IPS-18c (cell line): ENCODE measurements at regions not wholly inside any gene's neighbourhood (a gene's known extent, or its start where the extent isn't known, plus 50 kb on each side); places are given as distances from the start of the nearest gene placed in this dataset.
"Not testable (repeated sequence)": the region's sequence is repeated elsewhere in the genome, so short reads cannot be mapped to it uniquely, and the experiment has no call there.

Source experiments
- H3K4me3 ChIP-seq: 2 replicates; pipeline ENCODE4 v1.7.0; 2013; ENCODE audit warnings: low read depth, mild to moderate bottlenecking, low read length, moderate library complexity; ENCODE audit not compliant: insufficient read depth
- H3K9me3 ChIP-seq: one replicate; pipeline ENCODE4 v1.6.1; 2013; ENCODE audit warnings: mild to moderate bottlenecking, low read length, moderate library complexity; ENCODE audit not compliant: control insufficient read depth, insufficient read depth

DNA sequence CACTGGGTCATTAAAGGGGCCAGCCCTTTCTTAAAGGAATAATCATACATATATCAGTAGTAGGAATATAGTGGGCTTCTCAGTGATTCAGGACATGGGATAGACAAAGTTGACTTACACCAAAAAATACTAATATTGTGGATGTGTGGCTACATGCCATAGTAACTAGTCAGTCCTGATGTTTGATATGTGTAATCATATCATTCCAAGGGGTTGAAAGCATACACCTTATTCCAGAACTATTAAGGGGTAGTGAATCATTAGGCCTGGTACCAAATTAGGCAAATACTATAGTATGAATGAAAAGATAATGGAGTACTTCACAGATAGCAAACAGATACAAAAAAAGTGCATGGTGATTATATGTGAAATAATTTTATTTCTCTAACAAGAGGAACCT lies 814.9 kb upstream of the NRXN1 start:
- H3K9me3 ChIP-seq, result no peaks in the 10 kb centered on the region
- no peak overlapping the region for H3K4me3 ChIP-seq

DNA sequence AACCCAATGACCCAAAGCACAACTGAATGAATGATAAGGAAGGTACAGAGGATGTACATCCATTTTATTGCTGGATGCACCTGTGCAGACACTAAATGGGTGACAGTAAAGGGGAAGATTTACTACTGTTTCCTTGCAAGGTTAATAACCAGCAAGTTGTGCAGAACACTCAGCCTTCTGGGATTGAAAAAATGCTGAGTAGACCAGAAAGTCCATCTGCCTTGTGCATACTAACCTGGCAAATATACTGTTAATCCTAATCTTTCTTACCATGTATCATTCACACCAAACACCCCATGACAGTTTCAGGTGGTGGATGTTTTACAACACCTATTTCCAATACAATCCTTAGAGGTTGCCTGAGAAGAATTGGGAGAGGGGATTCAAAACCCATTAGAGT lies 814.1 kb upstream of the NRXN1 start:
- no peak overlapping the region for H3K4me3 ChIP-seq
- no peaks in the 10 kb centered on the region for H3K9me3 ChIP-seq

DNA sequence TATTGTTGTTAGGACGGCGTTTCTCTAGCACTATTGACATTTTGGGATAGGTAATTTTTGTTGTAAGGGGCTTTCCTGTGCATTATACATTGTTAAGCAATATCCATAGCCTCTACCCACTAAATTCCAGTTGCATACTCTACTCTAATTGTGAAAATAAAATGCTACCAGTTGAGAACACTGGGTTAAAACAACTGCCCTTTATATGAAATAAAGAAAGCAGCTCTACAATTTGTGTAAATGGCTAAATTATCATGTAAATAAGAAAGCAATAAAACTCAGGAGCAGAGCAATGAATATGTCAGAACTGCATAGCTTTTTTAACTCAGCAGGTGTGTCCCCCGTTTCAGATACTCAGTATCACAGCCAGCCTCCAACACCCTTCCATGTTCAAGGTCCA lies 812.7 kb upstream of the NRXN1 start:
- H3K9me3 ChIP-seq, result no peaks in the 10 kb centered on the region
- H3K4me3 ChIP-seq, result no peak overlapping the region

DNA sequence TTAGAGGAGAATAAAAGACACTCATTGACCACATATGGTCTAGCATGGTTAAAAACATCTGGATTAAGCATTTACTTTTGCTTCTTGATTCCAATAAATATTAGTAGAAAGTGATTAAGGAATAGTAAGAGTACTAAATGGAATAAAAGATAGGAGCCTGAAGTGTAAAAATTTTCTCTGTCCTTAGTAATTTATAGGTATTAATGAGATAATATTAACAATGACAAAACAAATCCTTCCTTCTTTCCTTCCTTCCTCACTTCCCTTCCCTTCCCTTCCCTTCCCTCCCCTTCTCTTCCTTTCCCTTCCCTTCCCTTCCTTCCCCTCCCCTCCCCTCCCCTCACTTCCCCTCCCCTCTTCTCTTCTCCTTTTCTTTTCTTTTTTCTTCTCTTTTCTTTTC lies 797.5 kb upstream of the NRXN1 start:
- no peaks in the 10 kb centered on the region for H3K9me3 ChIP-seq
- no peak overlapping the region for H3K4me3 ChIP-seq

DNA sequence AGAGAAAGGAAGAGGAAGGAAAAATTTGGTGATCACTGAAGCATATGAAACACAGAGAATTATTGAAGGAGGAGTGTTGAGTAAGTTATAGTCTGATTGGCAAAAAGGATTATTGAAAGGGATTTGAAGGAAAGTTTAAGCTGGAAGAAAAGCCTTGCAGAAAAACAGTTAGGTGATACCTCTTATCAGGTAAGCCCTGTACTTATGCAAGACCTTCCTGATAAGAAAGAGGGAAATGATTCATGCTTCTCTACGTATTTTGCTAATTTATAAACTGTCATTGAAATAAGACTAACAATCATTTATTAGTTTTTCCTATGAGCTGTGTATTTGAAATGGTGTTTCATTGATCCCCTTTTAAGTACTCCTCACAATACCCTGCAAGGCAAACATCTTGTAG lies 793.9 kb upstream of the NRXN1 start:
- Histone ChIP-seq H3K9me3 (no peaks in the 10 kb centered on the region), H3K4me3 (no peak overlapping the region)

DNA sequence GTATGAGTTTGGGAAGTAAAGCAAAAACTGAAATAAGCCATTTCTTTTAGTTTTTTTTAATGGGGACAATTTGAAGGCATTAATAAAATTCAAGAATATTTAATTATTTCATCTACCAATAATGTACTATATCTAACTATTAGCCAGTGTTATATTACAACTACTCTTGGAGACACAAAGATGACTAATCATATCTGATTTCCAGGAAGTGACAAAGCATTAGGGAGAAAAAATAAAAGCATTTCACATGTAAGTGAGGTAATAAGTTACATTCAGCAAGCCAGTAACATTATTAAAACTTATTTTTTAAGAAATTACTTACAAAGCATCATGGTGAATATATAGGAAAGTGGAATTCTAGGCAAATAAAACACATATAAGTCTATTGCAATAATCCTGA lies 781.3 kb upstream of the NRXN1 start:
- Histone ChIP-seq H3K4me3 (no peak overlapping the region), H3K9me3 (no peaks in the 10 kb centered on the region)

DNA sequence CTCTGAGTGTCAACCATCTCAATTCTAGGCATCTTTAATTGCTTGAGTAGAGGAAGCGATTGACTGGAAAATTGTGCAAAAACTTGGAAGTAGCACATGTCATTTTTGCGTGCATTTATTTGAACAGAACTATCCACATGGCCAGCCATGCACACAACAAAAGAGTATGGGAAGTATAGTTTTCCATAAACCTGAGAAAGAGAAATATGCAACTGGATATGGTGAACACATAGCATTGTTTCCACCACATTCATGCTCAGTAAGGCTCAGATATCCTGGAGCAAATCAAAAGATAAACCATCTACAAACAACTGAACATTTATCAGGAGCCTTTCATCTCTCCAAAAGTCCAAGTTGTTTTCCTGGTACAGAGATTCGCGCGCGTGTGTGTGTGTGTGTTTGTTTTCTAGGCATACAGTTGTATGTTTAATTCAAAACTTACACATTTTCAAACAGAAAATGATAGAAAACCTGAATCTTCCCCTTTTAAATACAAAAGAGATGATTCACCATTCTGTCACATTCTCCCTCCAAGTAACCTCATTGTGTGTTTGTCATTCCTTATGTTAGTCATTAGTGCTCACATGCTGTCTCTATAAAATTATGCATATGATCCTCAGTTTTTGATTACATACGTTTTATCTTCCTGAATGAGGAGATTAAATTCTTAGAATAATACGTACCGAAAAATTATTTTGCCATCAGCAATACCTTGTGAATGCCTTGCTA lies 780.4 kb upstream of the NRXN1 start:
- no peak overlapping the region for H3K4me3 ChIP-seq
- no peaks in the 10 kb centered on the region for H3K9me3 ChIP-seq

DNA sequence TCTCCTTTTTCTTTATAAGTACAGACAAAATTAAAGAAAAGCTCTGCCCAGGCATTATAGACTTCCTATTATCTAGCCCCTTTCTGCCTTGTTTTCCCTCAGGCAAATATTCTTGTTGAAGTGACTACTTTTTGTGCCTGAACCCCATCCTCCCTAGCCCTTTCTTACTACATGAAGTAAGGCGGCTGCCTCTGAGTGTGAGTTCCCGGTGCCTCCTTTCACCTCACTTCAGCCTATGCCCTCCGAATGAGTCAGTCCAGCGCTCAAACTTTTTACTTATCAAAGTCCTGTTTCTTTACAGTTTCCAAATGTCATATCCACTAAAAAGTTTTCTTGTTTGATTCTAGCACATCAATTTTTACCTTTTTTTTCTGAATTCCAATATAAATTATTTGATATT lies 778.3 kb upstream of the NRXN1 start:
- H3K9me3 ChIP-seq, result no peaks in the 10 kb centered on the region
- no peak overlapping the region for H3K4me3 ChIP-seq

DNA sequence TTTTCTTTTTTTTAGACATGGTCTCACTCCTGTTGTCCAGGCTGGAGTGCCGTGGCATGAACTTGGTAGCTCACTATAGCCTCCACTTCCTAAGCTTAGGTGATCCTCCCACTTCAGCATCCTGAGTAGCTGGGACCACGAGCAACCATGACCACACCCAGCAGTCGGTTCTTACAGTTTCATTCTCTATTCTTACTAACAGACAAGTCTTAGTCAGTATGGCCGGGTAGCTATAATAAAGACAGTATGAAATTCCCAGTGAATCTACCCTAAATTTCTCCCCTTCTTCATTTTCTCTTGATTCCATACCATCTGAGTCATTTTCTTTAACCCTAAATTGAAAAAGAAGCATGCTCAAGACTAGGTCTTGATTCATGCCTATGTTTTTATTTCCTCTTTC lies 775.3 kb upstream of the NRXN1 start:
- Histone ChIP-seq H3K9me3 (no peaks in the 10 kb centered on the region), H3K4me3 (no peak overlapping the region)

DNA sequence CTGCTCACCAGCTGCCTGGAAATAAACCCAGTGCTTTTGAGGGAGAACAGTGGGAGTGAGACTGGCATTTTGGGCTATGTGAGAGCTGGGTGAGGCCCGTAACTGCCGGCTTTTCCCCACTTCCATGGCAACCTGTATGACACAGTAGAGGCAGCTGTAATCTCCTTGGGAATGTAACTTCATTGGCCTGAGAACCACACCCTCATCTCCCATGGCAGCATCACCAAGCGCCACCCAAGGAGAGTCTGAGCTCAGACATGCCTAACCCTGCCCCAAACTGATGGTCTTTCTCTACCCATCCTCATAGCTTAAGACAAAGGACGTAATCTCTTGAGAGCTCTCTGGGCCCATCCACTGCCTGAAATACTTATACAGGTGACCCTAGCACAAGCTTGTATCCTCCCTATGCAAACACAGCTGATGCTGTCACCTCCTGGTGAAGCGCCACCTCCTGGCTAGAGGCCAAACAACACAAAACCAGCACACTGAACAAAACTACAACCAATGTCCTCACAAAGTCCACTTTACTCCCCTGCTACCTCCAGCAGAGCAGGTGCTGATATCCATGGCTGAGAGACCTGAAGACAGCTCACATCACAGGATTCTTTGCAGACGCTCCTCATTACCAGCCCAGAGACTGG lies 763.4 kb upstream of the NRXN1 start:
- no peak overlapping the region for H3K4me3 ChIP-seq
- no peaks in the 10 kb centered on the region for H3K9me3 ChIP-seq

DNA sequence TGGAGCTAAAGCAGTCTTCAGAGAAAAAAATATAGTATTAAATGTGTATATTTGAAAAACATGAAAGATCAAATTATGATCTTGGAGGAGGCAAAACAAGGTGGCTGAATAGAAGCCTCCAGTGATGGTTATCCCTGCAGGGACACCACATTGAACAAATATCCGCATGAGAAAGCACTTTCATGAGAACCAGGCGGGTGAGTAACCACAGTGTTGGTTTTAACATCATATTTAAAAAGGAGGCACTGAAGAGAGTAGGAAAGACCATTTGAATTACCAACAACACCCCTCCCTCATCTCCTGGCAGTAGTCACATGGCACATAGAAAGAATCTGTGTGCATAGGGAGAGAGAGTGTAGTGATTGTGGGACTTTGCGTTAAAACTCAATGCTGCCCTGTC lies 759.6 kb upstream of the NRXN1 start:
- no peak overlapping the region for H3K4me3 ChIP-seq
- no peaks in the 10 kb centered on the region for H3K9me3 ChIP-seq

DNA sequence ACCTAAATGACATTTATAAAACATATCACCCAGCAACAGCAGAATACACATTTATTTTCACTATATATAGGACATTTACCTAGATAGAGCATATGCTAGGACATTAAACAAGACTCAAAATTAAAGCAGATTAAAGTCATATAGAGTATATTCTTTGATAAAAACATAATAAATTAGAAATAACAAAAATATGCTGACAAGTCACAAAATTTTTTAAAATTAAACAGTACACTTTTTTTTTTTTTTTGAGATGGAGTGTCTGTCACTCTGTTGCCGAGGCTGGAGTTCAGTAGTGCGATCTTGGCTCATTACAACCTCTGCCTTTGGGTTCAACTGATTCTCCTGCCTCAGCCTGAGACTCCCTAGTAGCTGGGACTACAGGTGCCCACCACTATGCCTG lies 758.9 kb upstream of the NRXN1 start:
- Histone ChIP-seq H3K9me3 (no peaks in the 10 kb centered on the region), H3K4me3 (no peak overlapping the region)

DNA sequence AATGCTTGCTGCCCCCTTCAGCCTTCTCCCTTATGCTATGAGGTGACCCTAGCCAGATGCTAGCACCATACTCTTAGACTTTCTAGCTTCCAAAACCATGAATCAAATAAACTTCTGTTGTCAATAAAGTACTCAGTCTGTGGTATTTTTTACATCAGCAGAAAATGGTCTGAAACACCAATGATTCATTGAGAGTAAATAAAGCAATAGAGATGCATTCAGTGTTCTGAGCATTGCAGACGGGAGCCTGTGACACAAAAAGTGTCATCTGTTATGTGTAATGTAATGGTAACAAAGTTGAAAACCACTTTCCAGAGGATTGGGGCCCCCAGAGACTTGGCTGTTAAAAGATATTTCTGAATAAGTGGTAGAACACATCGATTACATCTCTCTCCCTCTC lies 758.0 kb upstream of the NRXN1 start:
- no peaks in the 10 kb centered on the region for H3K9me3 ChIP-seq
- H3K4me3 ChIP-seq, result no peak overlapping the region

DNA sequence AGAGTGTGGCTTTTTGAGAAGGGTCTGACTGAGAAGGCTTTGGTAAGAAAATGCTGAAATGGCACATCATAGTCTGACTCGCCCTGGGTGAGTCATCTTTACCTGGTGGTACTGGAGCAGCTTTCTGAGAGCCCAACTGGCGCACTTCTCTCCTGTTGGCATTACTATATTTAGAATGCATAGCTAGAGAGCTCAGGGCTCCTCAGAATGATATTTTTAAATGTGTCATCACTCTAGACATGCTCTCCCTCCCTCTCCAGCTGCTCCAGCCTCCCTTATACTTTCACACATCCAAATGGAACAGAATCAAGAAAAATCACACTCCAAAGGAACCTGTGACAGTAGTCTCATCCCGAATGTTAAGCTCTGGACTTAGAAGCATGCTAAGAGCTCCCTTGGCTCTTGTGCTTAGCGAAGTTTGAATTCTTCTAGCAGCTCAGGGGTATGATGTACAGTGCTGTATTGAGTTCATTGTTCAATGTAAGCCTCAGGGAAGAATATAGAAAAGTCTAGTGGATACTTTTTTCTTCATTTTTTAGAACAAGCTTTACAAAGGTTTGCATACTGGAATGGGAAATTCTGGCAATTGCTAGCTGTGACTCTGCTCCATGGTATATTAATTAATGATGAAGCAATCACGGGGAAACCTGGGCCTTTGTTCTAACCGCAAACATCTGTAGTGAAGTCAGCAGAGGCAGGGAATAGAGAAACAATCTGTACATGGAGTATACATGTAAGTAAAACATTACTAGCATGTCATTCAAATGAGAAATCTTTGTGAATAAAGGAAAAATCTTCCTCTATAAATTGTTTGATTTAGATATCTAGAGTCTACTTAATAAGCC lies 751.2 kb upstream of the NRXN1 start:
- no peak overlapping the region for H3K4me3 ChIP-seq

DNA sequence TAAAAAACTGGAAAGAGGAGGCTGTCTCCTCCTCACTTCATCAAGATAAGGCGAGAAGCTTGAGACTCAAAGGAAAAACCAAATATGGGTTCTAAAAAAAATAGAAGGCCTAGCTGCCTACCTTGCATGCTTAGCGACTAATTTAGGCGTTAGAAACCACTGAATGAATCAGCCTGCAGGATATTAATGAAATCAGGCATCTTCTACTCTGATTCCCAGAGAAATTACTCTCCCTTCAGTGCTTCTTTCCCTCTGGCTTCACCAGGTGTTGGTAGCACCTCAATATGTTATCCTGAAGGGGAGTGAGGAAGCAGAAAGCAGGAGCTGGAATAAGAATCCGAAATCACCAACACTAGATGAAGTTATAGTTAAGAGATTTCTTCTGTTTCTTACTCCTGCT lies 749.8 kb upstream of the NRXN1 start:
- Histone ChIP-seq H3K9me3 (no peaks in the 10 kb centered on the region), H3K4me3 (no peak overlapping the region)

More for the DNA sequence above, 751.2 kb upstream of the NRXN1 start:
- no peaks in the 10 kb centered on the region for H3K9me3 ChIP-seq

DNA sequence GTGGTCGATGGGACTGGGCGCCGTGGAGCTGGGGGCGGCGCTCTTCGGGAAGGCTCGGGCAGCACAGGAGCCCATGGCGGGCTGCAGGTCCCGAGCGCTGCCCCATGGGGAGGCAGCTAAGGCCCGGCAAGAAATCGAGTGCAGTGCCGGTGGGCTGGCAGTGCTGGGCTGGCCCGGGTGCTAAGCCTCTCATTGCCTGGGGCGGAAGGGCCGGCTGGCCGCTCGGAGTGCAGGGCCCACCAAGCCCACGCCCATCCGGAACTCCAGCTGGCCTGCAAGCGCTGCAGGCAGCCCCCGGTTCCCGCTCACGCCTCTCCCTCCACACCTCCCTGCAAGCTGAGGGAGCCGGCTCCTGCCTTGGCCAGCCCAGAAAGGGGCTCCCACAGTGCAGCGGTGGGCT lies 748.4 kb upstream of the NRXN1 start:
- H3K9me3 ChIP-seq, result no peaks in the 10 kb centered on the region
- H3K4me3 ChIP-seq, result no peak overlapping the region

DNA sequence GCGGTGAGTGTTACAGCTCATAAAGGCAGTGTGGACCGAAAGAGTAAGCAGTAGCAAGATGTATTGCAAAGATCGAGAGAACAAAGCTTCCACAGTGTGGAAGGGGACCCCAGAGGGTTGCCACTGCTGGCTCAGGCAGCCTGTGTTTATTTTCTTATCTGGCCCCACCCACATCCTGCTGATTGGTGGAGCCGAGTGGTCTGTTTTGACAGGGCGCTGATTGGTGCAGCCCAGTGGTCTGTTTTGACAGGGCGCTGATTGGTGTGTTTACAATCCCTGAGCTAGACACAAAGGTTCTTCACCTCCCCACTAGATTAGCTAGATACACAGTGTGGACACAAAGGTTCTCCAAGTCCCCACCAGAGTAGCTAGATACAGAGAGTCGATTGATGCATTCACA lies 747.8 kb upstream of the NRXN1 start:
- H3K9me3 ChIP-seq, H3K4me3 ChIP-seq: not testable (repeated sequence)

DNA sequence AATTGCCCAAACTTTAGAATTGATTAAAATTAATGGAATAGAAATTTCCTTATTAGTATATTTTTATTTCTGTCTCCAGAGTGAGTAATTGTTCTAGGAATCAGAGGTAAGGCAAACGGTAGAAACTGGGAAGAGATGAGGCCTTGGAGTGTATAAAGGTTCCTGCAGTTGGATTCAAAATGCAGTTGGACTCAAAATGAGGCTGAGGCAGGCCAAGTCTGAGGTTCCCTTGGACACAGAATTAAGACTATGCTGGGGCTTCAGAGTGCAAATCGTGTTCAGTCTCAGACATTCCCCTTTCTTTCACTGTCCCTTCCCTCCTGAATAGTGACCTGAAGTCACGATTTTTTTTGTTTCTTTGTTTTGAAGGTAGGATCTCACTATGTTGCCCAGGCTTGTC lies 746.9 kb upstream of the NRXN1 start:
- H3K9me3 ChIP-seq, result peaks cover 5% of the 10 kb centered on the region
- H3K4me3 ChIP-seq, result no peak overlapping the region
